GM12892 (cell line): ENCODE measurements at regions not wholly inside any gene's neighbourhood (a gene's known extent, or its start where the extent isn't known, plus 50 kb on each side); places are given as distances from the start of the nearest gene placed in this dataset.

Source experiments
- POLR2A ChIP-seq: IDR thresholded peaks from 2 replicates; pipeline ENCODE4 v1.6.1; 2011; ENCODE audit warnings: low read depth, low read length, control low read depth
- POLR2AphosphoS5 ChIP-seq: IDR thresholded peaks from 2 replicates; pipeline ENCODE4 v1.6.1; 2011; ENCODE audit warnings: low read depth, low read length, control low read depth
- TAF1 ChIP-seq: IDR thresholded peaks from 2 replicates; pipeline ENCODE4 v1.6.1; 2011; ENCODE audit warnings: low read depth, mild to moderate bottlenecking, control low read depth, low read length, borderline replicate concordance

DNA sequence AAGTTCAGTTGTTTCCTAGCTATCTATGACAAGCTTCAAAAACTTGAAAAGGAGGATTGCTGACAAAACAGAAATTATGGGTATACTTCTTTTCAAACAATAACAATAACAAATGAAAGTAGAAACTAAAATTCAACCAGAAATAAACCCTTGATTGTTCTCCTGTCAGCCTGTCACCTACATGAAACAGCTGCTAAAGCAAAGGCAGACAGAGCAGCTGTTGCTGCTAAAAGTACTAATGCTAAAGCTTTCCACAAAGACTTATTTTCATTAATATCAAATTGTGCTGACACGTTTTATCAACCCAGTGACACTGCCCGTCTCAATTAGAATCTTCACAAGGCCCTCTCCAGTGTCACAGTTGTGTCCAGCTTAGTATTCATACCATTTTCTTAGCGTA is 533.2 kb upstream of the GBE1 start:
- TF ChIP-seq POLR2A (no peak), TAF1 (no peak), POLR2AphosphoS5 (no peak)
